GM23338 (cell line): ENCODE measurements at regions not wholly inside any gene's neighbourhood (a gene's known extent, or its start where the extent isn't known, plus 50 kb on each side); places are given as distances from the start of the nearest gene placed in this dataset.

Source experiments
- ATAC-seq: fragments of 200-7000 bp; cut with Tn5 transposase; 3 replicates; pipeline ENCODE4 v1.9.1; 2020
- DNase-seq: peaks from one replicate; pipeline ENCODE4 v3.0.0-alpha.2; 2015; ENCODE audit warnings: low spot score
- H2AFZ ChIP-seq: fragments of 200-600 bp; sonication (generic); 2 replicates; pipeline ENCODE4 v1.8.0; 2016; ENCODE audit warnings: antibody characterized with exemption, mild to moderate bottlenecking, moderate library complexity
- H3F3A ChIP-seq: fragments of 200-600 bp; sonication (generic); replicated peaks from 2 replicates; pipeline ENCODE4 v1.8.0; 2017; ENCODE audit warnings: antibody characterized with exemption, mixed run types, low read depth
- H3K27ac ChIP-seq: fragments of 200-600 bp; sonication (generic); 2 replicates; pipeline ENCODE4 v1.6.1; 2016; ENCODE audit warnings: low read depth
- H3K27me3 ChIP-seq: fragments of 200-600 bp; sonication (generic); 2 replicates; pipeline ENCODE4 v1.8.0; 2016; ENCODE audit warnings: mild to moderate bottlenecking, mixed run types, moderate library complexity; ENCODE audit not compliant: insufficient read depth
- H3K36me3 ChIP-seq: fragments of 200-600 bp; sonication (generic); 2 replicates; pipeline ENCODE4 v1.8.0; 2016; ENCODE audit warnings: mild to moderate bottlenecking; ENCODE audit not compliant: insufficient read depth
- H3K4me1 ChIP-seq: fragments of 200-600 bp; sonication (generic); 2 replicates; pipeline ENCODE4 v1.8.0; 2016; ENCODE audit warnings: mild to moderate bottlenecking, moderate library complexity; ENCODE audit not compliant: insufficient read depth
- H3K4me2 ChIP-seq: fragments of 200-600 bp; sonication (generic); 2 replicates; pipeline ENCODE4 v1.7.1; 2017; ENCODE audit warnings: mixed run types
- H3K4me3 ChIP-seq: fragments of 200-600 bp; sonication (generic); 2 replicates; pipeline ENCODE4 v1.6.1; 2016; ENCODE audit warnings: mixed run types
- H3K79me2 ChIP-seq: fragments of 200-600 bp; sonication (generic); replicated peaks from 2 replicates; pipeline ENCODE4 v1.8.0; 2017; ENCODE audit warnings: mild to moderate bottlenecking; ENCODE audit not compliant: insufficient read depth
- H3K9me2 ChIP-seq: fragments of 200-600 bp; sonication (generic); 2 replicates; pipeline ENCODE4 v1.8.0; 2017; ENCODE audit not compliant: insufficient read depth
- H4K20me1 ChIP-seq: fragments of 200-600 bp; sonication (generic); replicated peaks from 2 replicates; pipeline ENCODE4 v1.8.0; 2017; ENCODE audit warnings: mild to moderate bottlenecking; ENCODE audit not compliant: insufficient read depth
- H3K27ac Mint-ChIP-seq: 2 replicates; pipeline ENCODE4 v1.8.0; 2020; ENCODE audit warnings: inconsistent platforms, mild to moderate bottlenecking, moderate library complexity, mixed read lengths
- H3K27me3 Mint-ChIP-seq: 3 replicates; pipeline ENCODE4 v1.8.0; 2022; ENCODE audit warnings: low read depth, mild to moderate bottlenecking, moderate library complexity, mixed read lengths, inconsistent platforms; ENCODE audit not compliant: insufficient read depth, poor library complexity
- H3K36me3 Mint-ChIP-seq: 3 replicates; pipeline ENCODE4 v1.8.0; 2021; ENCODE audit warnings: low read depth, mild to moderate bottlenecking, inconsistent platforms, moderate library complexity, mixed read lengths
- H3K4me1 Mint-ChIP-seq: 3 replicates; pipeline ENCODE4 v1.8.0; 2020; ENCODE audit warnings: mild to moderate bottlenecking, inconsistent platforms, mixed read lengths
- H3K4me3 Mint-ChIP-seq: 3 replicates; pipeline ENCODE4 v1.8.0; 2021; ENCODE audit warnings: moderate library complexity, mild to moderate bottlenecking, inconsistent platforms, mixed read lengths
- H3K9me3 Mint-ChIP-seq: 3 replicates; pipeline ENCODE4 v1.8.0; 2020; ENCODE audit warnings: moderate library complexity, mild to moderate bottlenecking, inconsistent platforms, mixed read lengths
- CREB1 ChIP-seq: fragments of 250-450 bp; sonication (Bioruptor Pico); IDR thresholded peaks from 2 replicates; pipeline ENCODE4 v1.5.0; 2020; ENCODE audit warnings: low read depth, mild to moderate bottlenecking, moderate library complexity
- EZH2 ChIP-seq: fragments of 200-600 bp; sonication (generic); IDR thresholded peaks from one replicate; pipeline ENCODE4 v1.8.0; 2017; ENCODE audit warnings: antibody characterized with exemption, mild to moderate bottlenecking, low read depth; ENCODE audit not compliant: unreplicated experiment
- EZH2phosphoT487 ChIP-seq: fragments of 200-600 bp; sonication (generic); IDR thresholded peaks from one replicate; pipeline ENCODE4 v1.8.1; 2018; ENCODE audit warnings: antibody characterized with exemption; ENCODE audit not compliant: unreplicated experiment
- NANOG ChIP-seq: IDR thresholded peaks from 2 replicates; pipeline ENCODE4 v1.6.1; 2016; ENCODE audit warnings: antibody characterized with exemption, borderline replicate concordance
- STAT1 ChIP-seq: IDR thresholded peaks from one replicate; pipeline ENCODE4 v1.6.1; 2016; ENCODE audit warnings: antibody characterized with exemption; ENCODE audit not compliant: unreplicated experiment
- TF ChIP-seq, protein P1 (sequence below), 2 experiments: fragments of 200-600 bp in 1 of 2; sonication (generic) in 1 of 2; conservative IDR thresholded peaks; 2 replicates each; pipeline versions ENCODE4 v1.5.1 to v1.6.1; 2016 to 2017; ENCODE audit warnings: antibody characterized with exemption in 2 of 2, low read depth in 2 of 2, mild to moderate bottlenecking in 2 of 2, moderate library complexity in 1 of 2
- TF ChIP-seq, protein P2 (sequence below): fragments of 250-450 bp; sonication (Bioruptor Pico); IDR thresholded peaks from 2 replicates; pipeline ENCODE4 v1.5.0; 2020; ENCODE audit warnings: mild to moderate bottlenecking, moderate library complexity
- TF ChIP-seq, protein P3 (sequence below): IDR thresholded peaks from one replicate; pipeline ENCODE4 v1.6.1; 2018; ENCODE audit warnings: antibody characterized with exemption; ENCODE audit not compliant: unreplicated experiment

DNA sequence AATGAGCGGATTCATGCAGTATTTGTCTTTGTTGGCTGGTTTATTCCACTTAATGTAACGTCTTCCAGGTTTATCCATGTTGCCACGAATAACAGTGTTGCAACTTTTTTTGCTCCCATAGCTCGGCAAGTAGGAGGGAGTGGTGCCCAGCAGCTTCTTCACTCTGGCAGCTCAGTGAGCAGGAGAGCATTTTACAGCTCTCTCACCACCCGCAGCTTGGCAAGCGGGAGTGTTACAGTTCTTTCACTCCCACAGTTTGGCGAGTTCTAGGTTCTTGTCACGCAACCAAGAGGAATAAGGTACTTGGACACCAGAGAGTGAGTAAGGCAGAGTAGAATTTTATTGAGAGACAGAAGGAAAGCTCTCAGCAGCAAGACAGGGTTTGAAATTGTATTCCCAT lies 935.2 kb downstream of the TBL1XR1 start:
- Histone ChIP-seq H3K79me2 (no peaks in the 10 kb centered on the region), H3K4me3 (no peak overlapping the region), H2AFZ (no peak overlapping the region), H3K9me2 (no peaks in the 10 kb centered on the region), H3K4me2 (no peak overlapping the region), H3K27ac (no peak overlapping the region), H3F3A (no peaks in the 10 kb centered on the region), H3K36me3 (no peaks in the 10 kb centered on the region), H3K27me3 (no peaks in the 10 kb centered on the region), H4K20me1 (no peaks in the 10 kb centered on the region), H3K4me1 (no peaks in the 10 kb centered on the region)
- Mint-ChIP-seq H3K27ac (no peak overlapping the region), H3K36me3 (peaks cover 8% of the 10 kb centered on the region; the same call in 2 of the 3 replicates), H3K9me3 (peaks cover 13% of the 10 kb centered on the region), H3K4me1 (no peaks in the 10 kb centered on the region), H3K27me3 (no peaks in the 10 kb centered on the region), H3K4me3 (no peak overlapping the region)
- DNase-seq (no peak), ATAC-seq (no peak)
- TF ChIP-seq NANOG, result no peak
- no peak for TF ChIP-seq STAT1
- TF ChIP-seq, protein P1, sequence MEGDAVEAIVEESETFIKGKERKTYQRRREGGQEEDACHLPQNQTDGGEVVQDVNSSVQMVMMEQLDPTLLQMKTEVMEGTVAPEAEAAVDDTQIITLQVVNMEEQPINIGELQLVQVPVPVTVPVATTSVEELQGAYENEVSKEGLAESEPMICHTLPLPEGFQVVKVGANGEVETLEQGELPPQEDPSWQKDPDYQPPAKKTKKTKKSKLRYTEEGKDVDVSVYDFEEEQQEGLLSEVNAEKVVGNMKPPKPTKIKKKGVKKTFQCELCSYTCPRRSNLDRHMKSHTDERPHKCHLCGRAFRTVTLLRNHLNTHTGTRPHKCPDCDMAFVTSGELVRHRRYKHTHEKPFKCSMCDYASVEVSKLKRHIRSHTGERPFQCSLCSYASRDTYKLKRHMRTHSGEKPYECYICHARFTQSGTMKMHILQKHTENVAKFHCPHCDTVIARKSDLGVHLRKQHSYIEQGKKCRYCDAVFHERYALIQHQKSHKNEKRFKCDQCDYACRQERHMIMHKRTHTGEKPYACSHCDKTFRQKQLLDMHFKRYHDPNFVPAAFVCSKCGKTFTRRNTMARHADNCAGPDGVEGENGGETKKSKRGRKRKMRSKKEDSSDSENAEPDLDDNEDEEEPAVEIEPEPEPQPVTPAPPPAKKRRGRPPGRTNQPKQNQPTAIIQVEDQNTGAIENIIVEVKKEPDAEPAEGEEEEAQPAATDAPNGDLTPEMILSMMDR (conservative IDR thresholded peaks at IDR 0.05; ENCODE audit: low read depth in 2 of 2), result no peak

DNA sequence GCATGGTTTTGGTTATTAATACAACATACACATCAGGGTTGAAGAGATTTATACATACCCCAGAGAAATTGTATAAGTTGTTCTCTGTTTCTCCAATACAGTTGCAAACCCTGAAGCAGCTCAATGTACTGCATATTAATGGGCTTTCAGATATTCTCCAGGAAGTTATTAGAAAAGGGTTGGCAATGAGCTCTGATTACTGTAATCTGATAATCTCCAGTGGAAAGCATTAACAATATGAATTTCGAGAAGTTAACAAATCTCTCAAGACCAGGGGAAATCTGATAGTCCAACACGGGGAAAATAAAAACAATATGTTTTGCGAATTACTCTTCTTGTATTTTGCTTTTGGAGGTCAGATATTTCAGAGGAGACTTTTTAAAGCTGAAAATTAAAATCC lies 950.1 kb downstream of the TBL1XR1 start:
- Histone ChIP-seq H3K27ac (no peak overlapping the region), H3K36me3 (no peaks in the 10 kb centered on the region), H3K4me3 (no peak overlapping the region), H3K27me3 (no peaks in the 10 kb centered on the region), H4K20me1 (no peaks in the 10 kb centered on the region), H2AFZ (no peak overlapping the region), H3K79me2 (no peaks in the 10 kb centered on the region), H3K4me2 (no peak overlapping the region), H3F3A (no peaks in the 10 kb centered on the region), H3K9me2 (peaks cover 4% of the 10 kb centered on the region; the same call in 1 of the 2 replicates), H3K4me1 (no peaks in the 10 kb centered on the region)
- Mint-ChIP-seq H3K9me3 (no peaks in the 10 kb centered on the region), H3K4me1 (no peaks in the 10 kb centered on the region), H3K27me3 (no peaks in the 10 kb centered on the region), H3K27ac (no peak overlapping the region), H3K36me3 (no peaks in the 10 kb centered on the region), H3K4me3 (no peak overlapping the region)
- no peak for ATAC-seq
- DNase-seq, result no peak
- TF ChIP-seq, protein P2, sequence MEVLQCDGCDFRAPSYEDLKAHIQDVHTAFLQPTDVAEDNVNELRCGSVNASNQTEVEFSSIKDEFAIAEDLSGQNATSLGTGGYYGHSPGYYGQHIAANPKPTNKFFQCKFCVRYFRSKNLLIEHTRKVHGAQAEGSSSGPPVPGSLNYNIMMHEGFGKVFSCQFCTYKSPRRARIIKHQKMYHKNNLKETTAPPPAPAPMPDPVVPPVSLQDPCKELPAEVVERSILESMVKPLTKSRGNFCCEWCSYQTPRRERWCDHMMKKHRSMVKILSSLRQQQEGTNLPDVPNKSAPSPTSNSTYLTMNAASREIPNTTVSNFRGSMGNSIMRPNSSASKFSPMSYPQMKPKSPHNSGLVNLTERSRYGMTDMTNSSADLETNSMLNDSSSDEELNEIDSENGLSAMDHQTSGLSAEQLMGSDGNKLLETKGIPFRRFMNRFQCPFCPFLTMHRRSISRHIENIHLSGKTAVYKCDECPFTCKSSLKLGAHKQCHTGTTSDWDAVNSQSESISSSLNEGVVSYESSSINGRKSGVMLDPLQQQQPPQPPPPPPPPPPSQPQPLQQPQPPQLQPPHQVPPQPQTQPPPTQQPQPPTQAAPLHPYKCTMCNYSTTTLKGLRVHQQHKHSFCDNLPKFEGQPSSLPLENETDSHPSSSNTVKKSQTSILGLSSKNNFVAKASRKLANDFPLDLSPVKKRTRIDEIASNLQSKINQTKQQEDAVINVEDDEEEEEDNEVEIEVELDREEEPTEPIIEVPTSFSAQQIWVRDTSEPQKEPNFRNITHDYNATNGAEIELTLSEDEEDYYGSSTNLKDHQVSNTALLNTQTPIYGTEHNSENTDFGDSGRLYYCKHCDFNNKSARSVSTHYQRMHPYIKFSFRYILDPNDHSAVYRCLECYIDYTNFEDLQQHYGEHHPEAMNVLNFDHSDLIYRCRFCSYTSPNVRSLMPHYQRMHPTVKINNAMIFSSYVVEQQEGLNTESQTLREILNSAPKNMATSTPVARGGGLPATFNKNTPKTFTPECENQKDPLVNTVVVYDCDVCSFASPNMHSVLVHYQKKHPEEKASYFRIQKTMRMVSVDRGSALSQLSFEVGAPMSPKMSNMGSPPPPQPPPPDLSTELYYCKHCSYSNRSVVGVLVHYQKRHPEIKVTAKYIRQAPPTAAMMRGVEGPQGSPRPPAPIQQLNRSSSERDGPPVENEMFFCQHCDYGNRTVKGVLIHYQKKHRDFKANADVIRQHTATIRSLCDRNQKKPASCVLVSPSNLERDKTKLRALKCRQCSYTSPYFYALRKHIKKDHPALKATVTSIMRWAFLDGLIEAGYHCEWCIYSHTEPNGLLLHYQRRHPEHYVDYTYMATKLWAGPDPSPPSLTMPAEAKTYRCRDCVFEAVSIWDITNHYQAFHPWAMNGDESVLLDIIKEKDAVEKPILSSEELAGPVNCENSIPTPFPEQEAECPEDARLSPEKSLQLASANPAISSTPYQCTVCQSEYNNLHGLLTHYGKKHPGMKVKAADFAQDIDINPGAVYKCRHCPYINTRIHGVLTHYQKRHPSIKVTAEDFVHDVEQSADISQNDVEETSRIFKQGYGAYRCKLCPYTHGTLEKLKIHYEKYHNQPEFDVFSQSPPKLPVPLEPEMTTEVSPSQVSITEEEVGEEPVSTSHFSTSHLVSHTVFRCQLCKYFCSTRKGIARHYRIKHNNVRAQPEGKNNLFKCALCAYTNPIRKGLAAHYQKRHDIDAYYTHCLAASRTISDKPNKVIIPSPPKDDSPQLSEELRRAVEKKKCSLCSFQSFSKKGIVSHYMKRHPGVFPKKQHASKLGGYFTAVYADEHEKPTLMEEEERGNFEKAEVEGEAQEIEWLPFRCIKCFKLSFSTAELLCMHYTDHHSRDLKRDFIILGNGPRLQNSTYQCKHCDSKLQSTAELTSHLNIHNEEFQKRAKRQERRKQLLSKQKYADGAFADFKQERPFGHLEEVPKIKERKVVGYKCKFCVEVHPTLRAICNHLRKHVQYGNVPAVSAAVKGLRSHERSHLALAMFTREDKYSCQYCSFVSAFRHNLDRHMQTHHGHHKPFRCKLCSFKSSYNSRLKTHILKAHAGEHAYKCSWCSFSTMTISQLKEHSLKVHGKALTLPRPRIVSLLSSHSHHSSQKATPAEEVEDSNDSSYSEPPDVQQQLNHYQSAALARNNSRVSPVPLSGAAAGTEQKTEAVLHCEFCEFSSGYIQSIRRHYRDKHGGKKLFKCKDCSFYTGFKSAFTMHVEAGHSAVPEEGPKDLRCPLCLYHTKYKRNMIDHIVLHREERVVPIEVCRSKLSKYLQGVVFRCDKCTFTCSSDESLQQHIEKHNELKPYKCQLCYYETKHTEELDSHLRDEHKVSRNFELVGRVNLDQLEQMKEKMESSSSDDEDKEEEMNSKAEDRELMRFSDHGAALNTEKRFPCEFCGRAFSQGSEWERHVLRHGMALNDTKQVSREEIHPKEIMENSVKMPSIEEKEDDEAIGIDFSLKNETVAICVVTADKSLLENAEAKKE (CRISPR knock-in tag), result no peak
- TF ChIP-seq CREB1 (no peak), EZH2 (no peak), EZH2phosphoT487 (no peak)
- TF ChIP-seq, protein P1 (conservative IDR thresholded peaks at IDR 0.05; ENCODE audit: low read depth in 2 of 2), result no peak
- TF ChIP-seq, protein P3, sequence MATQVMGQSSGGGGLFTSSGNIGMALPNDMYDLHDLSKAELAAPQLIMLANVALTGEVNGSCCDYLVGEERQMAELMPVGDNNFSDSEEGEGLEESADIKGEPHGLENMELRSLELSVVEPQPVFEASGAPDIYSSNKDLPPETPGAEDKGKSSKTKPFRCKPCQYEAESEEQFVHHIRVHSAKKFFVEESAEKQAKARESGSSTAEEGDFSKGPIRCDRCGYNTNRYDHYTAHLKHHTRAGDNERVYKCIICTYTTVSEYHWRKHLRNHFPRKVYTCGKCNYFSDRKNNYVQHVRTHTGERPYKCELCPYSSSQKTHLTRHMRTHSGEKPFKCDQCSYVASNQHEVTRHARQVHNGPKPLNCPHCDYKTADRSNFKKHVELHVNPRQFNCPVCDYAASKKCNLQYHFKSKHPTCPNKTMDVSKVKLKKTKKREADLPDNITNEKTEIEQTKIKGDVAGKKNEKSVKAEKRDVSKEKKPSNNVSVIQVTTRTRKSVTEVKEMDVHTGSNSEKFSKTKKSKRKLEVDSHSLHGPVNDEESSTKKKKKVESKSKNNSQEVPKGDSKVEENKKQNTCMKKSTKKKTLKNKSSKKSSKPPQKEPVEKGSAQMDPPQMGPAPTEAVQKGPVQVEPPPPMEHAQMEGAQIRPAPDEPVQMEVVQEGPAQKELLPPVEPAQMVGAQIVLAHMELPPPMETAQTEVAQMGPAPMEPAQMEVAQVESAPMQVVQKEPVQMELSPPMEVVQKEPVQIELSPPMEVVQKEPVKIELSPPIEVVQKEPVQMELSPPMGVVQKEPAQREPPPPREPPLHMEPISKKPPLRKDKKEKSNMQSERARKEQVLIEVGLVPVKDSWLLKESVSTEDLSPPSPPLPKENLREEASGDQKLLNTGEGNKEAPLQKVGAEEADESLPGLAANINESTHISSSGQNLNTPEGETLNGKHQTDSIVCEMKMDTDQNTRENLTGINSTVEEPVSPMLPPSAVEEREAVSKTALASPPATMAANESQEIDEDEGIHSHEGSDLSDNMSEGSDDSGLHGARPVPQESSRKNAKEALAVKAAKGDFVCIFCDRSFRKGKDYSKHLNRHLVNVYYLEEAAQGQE, result no peak
